Gastrocnemius medialis (tissue), 4 donors: ENCODE measurements at regions not wholly inside any gene's neighbourhood (a gene's known extent, or its start where the extent isn't known, plus 50 kb on each side); places are given as distances from the start of the nearest gene placed in this dataset.

Source experiments
- ATAC-seq, 2 donors: fragments of 150-250 bp; one replicate each; pipeline ENCODE4 v1.9.1; 2016
- DNase-seq, 2 donors: peaks; one replicate each; pipeline ENCODE4 v3.0.0-alpha.2; 2019
- H3K27ac ChIP-seq, 4 donors: fragments of 200-600 bp; sonication (generic); 1 replicate in 1 of 4; 2 replicates in 3 of 4; pipeline ENCODE4 v1.5.1; 2016 to 2018; ENCODE audit warnings: mild to moderate bottlenecking in 2 of 4, moderate library complexity in 1 of 4
- H3K27me3 ChIP-seq, 3 donors: fragments of 200-600 bp; sonication (generic) in 2 of 3; 1 replicate in 1 of 3; 2 replicates in 2 of 3; pipeline versions ENCODE4 v1.5.1 to v1.6.0; 2016 to 2019; ENCODE audit warnings: mild to moderate bottlenecking in 1 of 3, moderate library complexity in 1 of 3
- H3K36me3 ChIP-seq, 2 donors: fragments of 200-600 bp; sonication (generic) in 1 of 2; one replicate each; pipeline ENCODE4 v1.5.1; 2017 to 2018
- H3K4me1 ChIP-seq, 2 donors: fragments of 200-600 bp; sonication (generic) in 1 of 2; one replicate each; pipeline ENCODE4 v1.5.1; 2016 to 2017; ENCODE audit warnings: mild to moderate bottlenecking in 2 of 2
- H3K4me3 ChIP-seq, 4 donors: fragments of 200-600 bp; sonication (generic) in 3 of 4; 1 replicate in 1 of 4; 2 replicates in 3 of 4; pipeline ENCODE4 v1.5.1; 2016 to 2019; ENCODE audit warnings: mild to moderate bottlenecking in 2 of 4
- H3K9me3 ChIP-seq, 3 donors: fragments of 200-600 bp; sonication (generic) in 2 of 3; 1 replicate in 1 of 3; 2 replicates in 2 of 3; pipeline ENCODE4 v1.5.1; 2016 to 2019
- POLR2A ChIP-seq, 2 donors: fragments of 450-650 bp; IDR thresholded peaks; one replicate each; pipeline ENCODE4 v1.6.1; 2017; ENCODE audit warnings: antibody characterized with exemption in 2 of 2, mild to moderate bottlenecking in 2 of 2, moderate library complexity in 2 of 2
- in situ Hi-C, 4 donors: fragments of 200-750 bp; cut with MboI; loops; one replicate each; pipeline versions ENCODE4 v1.15.0 to v1.8.0; 2017; ENCODE audit warnings: low sequenced_read_pairs in 4 of 4
- intact Hi-C: fragments of 100-400 bp; cut with DNase I; formaldehyde crosslinking; loops from one replicate; pipeline ENCODE4 v1.15.1; 2023; ENCODE audit warnings: low total_unique reads
- TF ChIP-seq, protein P1 (sequence below), 5 experiments: fragments of 450-650 bp in 3 of 5; fragments of 200-600 bp in 2 of 5; sonication (generic) in 2 of 5; IDR thresholded peaks in 4 of 5; conservative IDR thresholded peaks in 1 of 5; 1 replicate in 4 of 5; 2 replicates in 1 of 5; pipeline ENCODE4 v1.5.1; 2016 to 2019; ENCODE audit warnings: antibody characterized with exemption in 5 of 5, mild to moderate bottlenecking in 3 of 5, moderate library complexity in 3 of 5

DNA sequence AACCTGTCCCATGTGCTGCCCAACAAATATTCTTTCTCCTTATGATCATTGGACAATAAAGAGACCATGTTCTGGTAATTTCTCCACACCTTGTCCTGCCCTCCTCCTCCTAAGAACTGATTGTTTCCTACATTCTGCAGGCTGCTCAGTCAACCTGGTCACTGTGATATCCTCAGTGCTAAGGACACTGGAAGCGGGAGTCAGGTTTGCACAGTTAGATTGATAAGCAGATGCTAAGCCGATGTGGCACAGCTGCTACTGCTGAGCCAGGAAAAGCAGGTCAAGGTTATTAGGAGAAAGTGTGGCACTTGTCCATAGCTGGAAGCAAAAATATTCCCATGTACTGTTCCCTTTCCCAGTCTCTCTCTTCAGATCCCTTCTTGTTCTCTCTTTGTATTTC, 154.8 kb downstream of the TFAP2B start:
- no peaks in the 10 kb centered on the region for H3K9me3 ChIP-seq
- H3K4me1 ChIP-seq = no peaks in the 10 kb centered on the region
- ATAC-seq (no peak), DNase-seq (no peak)
- no peak overlapping the region for H3K4me3 ChIP-seq
- no peaks in the 10 kb centered on the region for H3K36me3 ChIP-seq
- intact Hi-C loops = no loop called here
- TF ChIP-seq, protein P1, sequence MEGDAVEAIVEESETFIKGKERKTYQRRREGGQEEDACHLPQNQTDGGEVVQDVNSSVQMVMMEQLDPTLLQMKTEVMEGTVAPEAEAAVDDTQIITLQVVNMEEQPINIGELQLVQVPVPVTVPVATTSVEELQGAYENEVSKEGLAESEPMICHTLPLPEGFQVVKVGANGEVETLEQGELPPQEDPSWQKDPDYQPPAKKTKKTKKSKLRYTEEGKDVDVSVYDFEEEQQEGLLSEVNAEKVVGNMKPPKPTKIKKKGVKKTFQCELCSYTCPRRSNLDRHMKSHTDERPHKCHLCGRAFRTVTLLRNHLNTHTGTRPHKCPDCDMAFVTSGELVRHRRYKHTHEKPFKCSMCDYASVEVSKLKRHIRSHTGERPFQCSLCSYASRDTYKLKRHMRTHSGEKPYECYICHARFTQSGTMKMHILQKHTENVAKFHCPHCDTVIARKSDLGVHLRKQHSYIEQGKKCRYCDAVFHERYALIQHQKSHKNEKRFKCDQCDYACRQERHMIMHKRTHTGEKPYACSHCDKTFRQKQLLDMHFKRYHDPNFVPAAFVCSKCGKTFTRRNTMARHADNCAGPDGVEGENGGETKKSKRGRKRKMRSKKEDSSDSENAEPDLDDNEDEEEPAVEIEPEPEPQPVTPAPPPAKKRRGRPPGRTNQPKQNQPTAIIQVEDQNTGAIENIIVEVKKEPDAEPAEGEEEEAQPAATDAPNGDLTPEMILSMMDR (IDR thresholded peaks at IDR 0.05 in 4 of 5, conservative IDR thresholded peaks at IDR 0.05 in 1 of 5) = no peak
- no peak for TF ChIP-seq POLR2A (IDR thresholded peaks at IDR 0.05)
- in situ Hi-C loops = no loop called here
- H3K27ac ChIP-seq = no peak overlapping the region
- no peaks in the 10 kb centered on the region for H3K27me3 ChIP-seq

DNA sequence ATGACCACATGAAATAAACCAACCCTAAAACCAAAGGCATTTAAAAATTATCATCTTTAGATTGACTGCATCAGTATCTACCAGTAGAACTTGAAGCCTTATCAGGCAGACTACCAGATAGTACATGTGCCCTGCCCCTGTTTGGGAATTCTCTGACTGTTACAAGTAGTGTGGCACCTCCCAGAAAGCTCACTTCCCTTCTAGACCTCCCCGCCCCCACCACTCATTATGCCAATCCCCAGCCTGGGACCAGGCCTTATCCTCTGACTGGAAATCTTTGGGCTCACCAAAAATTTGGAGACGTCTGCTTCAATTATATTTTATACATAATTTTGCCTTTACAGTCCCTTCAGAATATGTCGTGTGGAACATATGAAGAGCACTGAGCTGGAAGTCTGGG, 155.6 kb downstream of the TFAP2B start:
- no peaks in the 10 kb centered on the region for H3K9me3 ChIP-seq
- H3K4me1 ChIP-seq = no peaks in the 10 kb centered on the region
- ATAC-seq (no peak), DNase-seq (no peak)
- intact Hi-C loops (no loop called here), in situ Hi-C loops (no loop called here)
- no peak overlapping the region for H3K4me3 ChIP-seq
- H3K27me3 ChIP-seq = no peaks in the 10 kb centered on the region
- no peaks in the 10 kb centered on the region for H3K36me3 ChIP-seq
- no peak for TF ChIP-seq POLR2A (IDR thresholded peaks at IDR 0.05)
- TF ChIP-seq, protein P1 (IDR thresholded peaks at IDR 0.05 in 4 of 5, conservative IDR thresholded peaks at IDR 0.05 in 1 of 5) = no peak
- H3K27ac ChIP-seq = no peak overlapping the region

DNA sequence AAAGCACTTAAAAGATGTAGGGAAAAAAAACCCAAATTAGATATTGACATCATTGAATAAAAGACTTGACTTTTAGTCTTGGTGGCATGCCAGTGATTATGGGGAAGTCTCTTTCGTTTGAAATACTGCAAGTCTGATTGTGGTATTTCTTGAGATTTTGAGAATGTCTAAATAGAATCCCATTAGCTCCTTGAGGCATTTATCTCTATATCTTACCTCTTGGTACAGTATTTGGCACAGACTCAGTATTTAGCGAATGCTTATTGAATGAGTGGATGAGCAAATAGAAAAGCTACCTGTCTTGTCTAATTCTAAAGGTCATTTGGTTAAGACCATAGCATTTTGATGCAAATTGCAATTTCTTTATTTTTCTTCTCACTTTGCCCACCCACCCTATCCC, 156.5 kb downstream of the TFAP2B start:
- intact Hi-C loops (no loop called here), in situ Hi-C loops (no loop called here)
- H3K27ac ChIP-seq = no peak overlapping the region
- H3K36me3 ChIP-seq = no peaks in the 10 kb centered on the region
- no peaks in the 10 kb centered on the region for H3K9me3 ChIP-seq
- no peaks in the 10 kb centered on the region for H3K4me1 ChIP-seq
- no peak overlapping the region for H3K4me3 ChIP-seq
- DNase-seq (no peak), ATAC-seq (no peak)
- TF ChIP-seq POLR2A (IDR thresholded peaks at IDR 0.05) = no peak
- TF ChIP-seq, protein P1 (IDR thresholded peaks at IDR 0.05 in 4 of 5, conservative IDR thresholded peaks at IDR 0.05 in 1 of 5) = no peak
- H3K27me3 ChIP-seq = no peaks in the 10 kb centered on the region

DNA sequence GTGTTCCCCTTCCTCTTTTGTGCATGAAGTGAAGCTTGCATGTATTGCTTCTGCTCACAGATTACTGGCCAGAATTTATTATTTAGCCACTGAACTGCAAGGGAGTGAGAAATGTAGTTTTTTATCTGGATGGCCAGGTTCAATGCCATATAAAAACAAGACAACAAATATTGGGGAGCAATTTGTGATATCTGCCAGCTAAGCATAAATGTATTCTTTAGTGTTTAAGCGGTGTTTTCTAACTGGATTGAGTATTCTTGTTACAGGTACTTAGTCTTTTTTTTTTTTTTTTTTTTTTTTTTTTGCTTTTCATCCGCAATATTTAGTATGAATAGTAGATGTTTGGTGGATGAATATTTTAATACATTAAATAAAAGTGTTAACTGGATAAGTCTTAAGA, 158.2 kb downstream of the TFAP2B start:
- no peaks in the 10 kb centered on the region for H3K27me3 ChIP-seq
- ATAC-seq (no peak), DNase-seq (no peak)
- in situ Hi-C loops (no loop called here), intact Hi-C loops (no loop called here)
- H3K4me1 ChIP-seq = no peaks in the 10 kb centered on the region
- no peaks in the 10 kb centered on the region for H3K9me3 ChIP-seq
- H3K4me3 ChIP-seq = no peak overlapping the region
- H3K36me3 ChIP-seq = no peaks in the 10 kb centered on the region
- TF ChIP-seq, protein P1 (IDR thresholded peaks at IDR 0.05 in 4 of 5, conservative IDR thresholded peaks at IDR 0.05 in 1 of 5) = no peak
- no peak for TF ChIP-seq POLR2A (IDR thresholded peaks at IDR 0.05)
- H3K27ac ChIP-seq = no peak overlapping the region

DNA sequence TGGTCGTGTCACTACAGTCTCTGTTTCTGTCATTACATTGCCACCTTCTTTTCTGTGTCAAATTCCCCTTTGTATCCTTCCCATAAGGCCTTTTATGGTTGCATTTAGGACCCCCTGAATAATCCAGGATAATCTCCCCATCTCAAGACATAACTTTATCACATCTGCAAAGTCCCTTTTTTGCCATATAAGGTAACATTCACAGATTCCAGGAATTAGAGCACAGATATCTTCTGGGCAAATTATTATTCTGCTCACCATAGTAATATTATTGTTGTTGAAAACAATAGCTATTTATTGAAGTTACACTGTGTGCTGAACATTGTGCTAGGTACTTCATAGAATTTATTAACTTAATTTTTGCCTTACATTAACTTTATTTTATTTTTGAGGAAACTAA, 159.1 kb downstream of the TFAP2B start:
- no peak for DNase-seq
- in situ Hi-C loops = no loop called here
- H3K27me3 ChIP-seq = no peaks in the 10 kb centered on the region

More for the DNA sequence above, 159.1 kb downstream of the TFAP2B start:
- Histone ChIP-seq H3K36me3 (no peaks in the 10 kb centered on the region), H3K9me3 (no peaks in the 10 kb centered on the region), H3K27ac (no peak overlapping the region), H3K4me1 (no peaks in the 10 kb centered on the region), H3K4me3 (no peak overlapping the region)
- TF ChIP-seq, protein P1 (IDR thresholded peaks at IDR 0.05 in 4 of 5, conservative IDR thresholded peaks at IDR 0.05 in 1 of 5) = no peak
- no peak for TF ChIP-seq POLR2A (IDR thresholded peaks at IDR 0.05)
- ATAC-seq = no peak
- intact Hi-C loops = no loop called here
